ENCODE measurements at regions not wholly inside any gene's neighbourhood (a gene's known extent, or its start where the extent isn't known, plus 50 kb on each side); places are given as distances from the start of the nearest gene placed in this dataset.
"Not testable (repeated sequence)": the region's sequence is repeated elsewhere in the genome, so short reads cannot be mapped to it uniquely, and the experiment has no call there.

GRCh38 chr15:22268654-22269053, 188.3 kb downstream of the OR4M2 start:
- in situ Hi-C loops (cut with HindIII; ENCODE audit: low pct_unique_long_range_greater_than_20kb, low sequenced_read_pairs); DNase-seq (ENCODE audit: low read depth): not testable (repeated sequence)

GRCh38 chr15:22272286-22273160, 186.2 kb upstream of the GOLGA6L22 start:
- DNase-seq (ENCODE audit: low read depth); in situ Hi-C loops (cut with HindIII; ENCODE audit: low pct_unique_long_range_greater_than_20kb, low sequenced_read_pairs): not testable (repeated sequence)

GRCh38 chr15:22273185-22273584, 185.5 kb upstream of the GOLGA6L22 start:
- DNase-seq (ENCODE audit: low read depth); in situ Hi-C loops (cut with HindIII; ENCODE audit: low pct_unique_long_range_greater_than_20kb, low sequenced_read_pairs): not testable (repeated sequence)

GRCh38 chr15:22274376-22274775, 184.3 kb upstream of the GOLGA6L22 start:
- in situ Hi-C loops (cut with HindIII; ENCODE audit: low pct_unique_long_range_greater_than_20kb, low sequenced_read_pairs); DNase-seq (ENCODE audit: low read depth): not testable (repeated sequence)

GRCh38 chr15:22280770-22281169, 177.9 kb upstream of the GOLGA6L22 start:
- DNase-seq (ENCODE audit: low read depth); in situ Hi-C loops (cut with HindIII; ENCODE audit: low pct_unique_long_range_greater_than_20kb, low sequenced_read_pairs): not testable (repeated sequence)

- DNase-seq (ENCODE audit: low read depth); in situ Hi-C loops (cut with HindIII; ENCODE audit: low pct_unique_long_range_greater_than_20kb, low sequenced_read_pairs): not testable (repeated sequence)
Observed at GRCh38 chr15:22282794-22283533, 175.7 kb upstream of the GOLGA6L22 start.

GRCh38 chr15:22284795-22285420, 173.8 kb upstream of the GOLGA6L22 start:
- in situ Hi-C loops (cut with HindIII; ENCODE audit: low pct_unique_long_range_greater_than_20kb, low sequenced_read_pairs); DNase-seq (ENCODE audit: low read depth): not testable (repeated sequence)

- in situ Hi-C loops (cut with HindIII; ENCODE audit: low pct_unique_long_range_greater_than_20kb, low sequenced_read_pairs); DNase-seq (ENCODE audit: low read depth): not testable (repeated sequence)
Observed at GRCh38 chr15:22291054-22291453, 167.6 kb upstream of the GOLGA6L22 start.

GRCh38 chr15:22303112-22303511, 155.6 kb upstream of the GOLGA6L22 start:
- in situ Hi-C loops (cut with HindIII; ENCODE audit: low pct_unique_long_range_greater_than_20kb, low sequenced_read_pairs); DNase-seq (ENCODE audit: low read depth): not testable (repeated sequence)
